ENCODE measurements at regions not wholly inside any gene's neighbourhood (a gene's known extent, or its start where the extent isn't known, plus 50 kb on each side); places are given as distances from the start of the nearest gene placed in this dataset.

DNA sequence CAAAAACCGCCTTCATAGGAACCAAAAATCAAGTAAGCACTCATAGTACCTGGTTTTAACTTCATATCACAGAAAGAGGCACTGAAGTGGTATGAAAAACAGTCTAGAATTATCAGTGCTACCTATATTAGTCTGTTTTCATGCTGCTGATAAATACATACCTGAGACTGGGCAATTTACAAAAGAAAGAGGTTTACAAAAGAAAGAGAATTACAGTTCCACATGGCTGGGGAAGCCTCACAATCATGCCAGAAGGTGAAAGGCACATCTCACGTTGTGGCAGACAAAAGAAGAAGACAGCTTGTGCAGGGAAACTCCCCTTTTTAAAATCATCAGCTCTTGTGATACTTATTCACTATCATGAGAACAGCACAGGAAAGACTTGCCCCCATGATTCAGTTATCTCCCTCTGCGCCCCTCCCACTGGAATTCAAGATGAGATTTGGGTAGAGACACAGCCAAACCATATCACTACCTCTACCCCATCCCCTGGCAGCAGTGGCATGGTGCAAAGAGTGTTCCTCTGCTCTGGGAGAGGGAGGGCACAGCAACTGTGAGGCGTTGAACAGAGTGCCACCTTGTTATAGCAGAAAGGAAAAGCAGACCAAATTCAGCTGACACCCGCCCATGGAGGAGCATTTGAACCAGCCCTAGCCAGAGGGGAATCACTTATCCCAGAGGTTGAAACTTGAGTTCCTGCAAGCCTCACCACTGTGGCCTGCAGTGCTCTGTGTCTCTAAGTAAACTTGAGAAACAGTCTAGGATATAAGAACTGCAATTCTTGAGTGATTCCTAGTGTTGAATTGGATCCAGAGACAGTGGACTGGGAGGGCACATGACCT, 61.9 kb upstream of the PTPRZ1 start:
- Histone ChIP-seq H3K36me3 (ENCODE audit: control insufficient read depth in 2 of 2, insufficient read depth in 2 of 2, low read length in 1 of 2) (no peaks in the 10 kb centered on the region), H3K9me3 (ENCODE audit: control insufficient read depth in 2 of 2, insufficient read depth in 1 of 2, low read depth in 1 of 2, low read length in 1 of 2) (peaks cover 0 to 4% of the 10 kb centered on the region in 2 donors), H3K4me1 (ENCODE audit: control insufficient read depth in 2 of 2, insufficient read depth in 2 of 2, low read length in 1 of 2) (no peaks in the 10 kb centered on the region), H3K27ac (ENCODE audit: low read depth in 2 of 2, low read length in 1 of 2) (no peak overlapping the region), H3K4me3 (ENCODE audit: low read depth in 1 of 2, low read length in 2 of 2) (no peak overlapping the region), H3K27me3 (ENCODE audit: control insufficient read depth in 1 of 2, insufficient read depth in 2 of 2, low read length in 2 of 2) (no peaks in the 10 kb centered on the region)
- 60 to 65% methylated on average over 5 of the region's 5 CpGs for WGBS, 2 donors

DNA sequence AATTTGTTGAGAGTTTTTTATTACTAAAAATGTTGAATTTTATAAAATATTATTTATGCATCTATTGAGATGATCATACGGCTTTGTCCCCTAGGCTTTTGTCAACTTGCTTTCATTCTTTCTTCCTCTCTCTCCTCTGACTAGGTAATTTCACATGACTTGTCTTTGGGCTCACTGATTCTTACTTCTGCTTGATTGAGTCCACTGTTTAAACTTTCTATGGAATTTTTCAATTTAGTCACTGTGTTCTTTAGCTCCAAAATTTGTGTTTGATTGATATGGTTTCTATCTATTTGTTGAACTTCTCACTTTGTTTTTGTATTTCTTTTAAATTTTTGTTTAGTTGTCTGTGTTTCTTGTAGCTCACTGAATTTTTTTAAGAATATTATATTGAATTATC, 65.9 kb upstream of the PTPRZ1 start:
- no peak overlapping the region for H3K4me3 ChIP-seq (ENCODE audit: low read depth in 1 of 2, low read length in 2 of 2)
- H3K27ac ChIP-seq (ENCODE audit: low read depth in 2 of 2, low read length in 1 of 2) = no peak overlapping the region
- WGBS, 2 donors = 95 to 100% methylated on average over 1 of the region's 1 CpG
- H3K36me3 ChIP-seq (ENCODE audit: control insufficient read depth in 2 of 2, insufficient read depth in 2 of 2, low read length in 1 of 2) = no peaks in the 10 kb centered on the region
- no peaks in the 10 kb centered on the region for H3K27me3 ChIP-seq (ENCODE audit: control insufficient read depth in 1 of 2, insufficient read depth in 2 of 2, low read length in 2 of 2)
- H3K9me3 ChIP-seq (ENCODE audit: control insufficient read depth in 2 of 2, insufficient read depth in 1 of 2, low read depth in 1 of 2, low read length in 1 of 2) = peaks cover 0 to 4% of the 10 kb centered on the region in 2 donors
- no peaks in the 10 kb centered on the region for H3K4me1 ChIP-seq (ENCODE audit: control insufficient read depth in 2 of 2, insufficient read depth in 2 of 2, low read length in 1 of 2)

DNA sequence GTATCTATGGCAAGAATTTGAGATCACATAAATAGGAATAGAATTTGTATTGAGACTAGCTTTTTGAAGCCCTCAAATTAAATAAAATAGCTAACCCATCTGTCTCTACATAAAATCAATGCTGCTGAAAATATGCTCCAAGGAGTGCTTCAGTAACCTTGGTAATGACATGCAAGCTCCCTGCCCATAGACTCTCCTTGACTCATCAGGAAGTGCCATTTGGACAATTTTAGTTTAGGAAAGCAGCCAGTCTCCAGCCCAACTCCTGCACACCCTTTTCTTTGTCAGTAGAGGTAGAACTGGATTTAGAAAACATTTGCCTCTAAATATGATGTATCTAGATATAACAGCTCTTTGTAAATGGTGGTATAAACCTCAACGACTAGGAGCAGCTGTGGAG, 69.9 kb upstream of the PTPRZ1 start:
- 24 to 33% methylated on average over 1 of the region's 1 CpG for WGBS, 2 donors

DNA sequence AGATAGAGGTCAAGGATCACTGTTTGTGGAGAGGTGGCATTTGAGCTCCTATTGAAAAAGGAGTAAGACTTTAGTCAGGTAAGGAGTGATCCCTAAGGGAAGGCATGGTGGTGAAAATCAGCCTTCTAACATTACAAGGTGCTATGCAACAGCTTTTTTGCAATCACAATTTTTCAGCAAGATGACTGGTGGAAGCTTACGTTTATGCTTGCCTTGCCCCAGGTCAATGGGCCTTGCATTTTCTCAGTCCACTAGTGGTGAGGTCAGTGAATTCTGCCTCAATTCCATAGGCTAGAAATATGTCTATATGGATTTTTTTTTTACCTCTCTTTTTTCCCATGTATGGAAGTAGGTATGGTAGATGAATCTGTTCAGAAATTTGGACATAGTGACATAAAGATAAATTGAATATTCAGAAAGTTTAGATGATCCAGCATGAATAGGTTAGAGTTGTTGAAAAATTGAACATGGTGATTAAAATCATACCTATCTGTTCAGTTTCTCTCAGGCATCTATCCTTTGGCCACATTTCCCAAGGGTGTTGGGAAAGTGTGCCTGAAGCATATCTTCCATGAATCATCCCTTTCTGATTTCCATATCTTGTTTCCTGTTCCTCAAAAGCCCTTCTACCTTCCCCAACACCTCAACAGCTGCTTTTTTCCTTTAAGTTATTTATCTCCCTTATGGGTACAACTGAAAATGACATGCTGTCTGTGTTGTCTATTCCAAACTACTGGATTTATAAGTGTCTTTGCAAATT, 71.9 kb upstream of the PTPRZ1 start:
- 88 to 90% methylated on average over 1 of the region's 1 CpG for WGBS, 2 donors
- Histone ChIP-seq H3K4me3 (ENCODE audit: low read depth in 1 of 2, low read length in 2 of 2) (no peak overlapping the region), H3K9me3 (ENCODE audit: control insufficient read depth in 2 of 2, insufficient read depth in 1 of 2, low read depth in 1 of 2, low read length in 1 of 2) (no peaks in the 10 kb centered on the region), H3K4me1 (ENCODE audit: control insufficient read depth in 2 of 2, insufficient read depth in 2 of 2, low read length in 1 of 2) (no peaks in the 10 kb centered on the region), H3K36me3 (ENCODE audit: control insufficient read depth in 2 of 2, insufficient read depth in 2 of 2, low read length in 1 of 2) (no peaks in the 10 kb centered on the region), H3K27me3 (ENCODE audit: control insufficient read depth in 1 of 2, insufficient read depth in 2 of 2, low read length in 2 of 2) (no peaks in the 10 kb centered on the region), H3K27ac (ENCODE audit: low read depth in 2 of 2, low read length in 1 of 2) (no peak overlapping the region)

More for the DNA sequence above, 69.9 kb upstream of the PTPRZ1 start:
- Histone ChIP-seq H3K36me3 (ENCODE audit: control insufficient read depth in 2 of 2, insufficient read depth in 2 of 2, low read length in 1 of 2) (no peaks in the 10 kb centered on the region), H3K9me3 (ENCODE audit: control insufficient read depth in 2 of 2, insufficient read depth in 1 of 2, low read depth in 1 of 2, low read length in 1 of 2) (peaks cover 0 to 4% of the 10 kb centered on the region in 2 donors), H3K4me3 (ENCODE audit: low read depth in 1 of 2, low read length in 2 of 2) (no peak overlapping the region), H3K27ac (ENCODE audit: low read depth in 2 of 2, low read length in 1 of 2) (no peak overlapping the region), H3K27me3 (ENCODE audit: control insufficient read depth in 1 of 2, insufficient read depth in 2 of 2, low read length in 2 of 2) (no peaks in the 10 kb centered on the region), H3K4me1 (ENCODE audit: control insufficient read depth in 2 of 2, insufficient read depth in 2 of 2, low read length in 1 of 2) (no peaks in the 10 kb centered on the region)

DNA sequence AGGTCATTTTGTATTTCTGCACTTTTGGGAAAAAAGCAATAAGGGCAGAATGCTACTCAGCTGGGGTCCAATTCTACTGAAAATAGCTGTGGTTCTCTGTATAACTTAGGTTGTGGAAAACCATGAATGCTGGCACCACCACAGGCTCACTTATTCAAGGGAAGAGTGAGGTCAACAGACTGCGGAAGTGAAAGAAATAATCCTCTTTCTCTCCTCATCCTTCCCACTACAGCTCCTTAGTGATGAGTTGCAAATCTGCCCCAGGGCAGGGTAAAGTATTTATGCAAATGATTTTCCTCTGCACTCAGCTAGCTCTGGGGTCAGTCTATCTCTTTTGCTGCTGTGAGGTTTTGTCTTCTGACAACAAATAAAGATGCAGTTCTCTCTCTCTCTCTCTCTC, 74.1 kb upstream of the PTPRZ1 start:
- H3K9me3 ChIP-seq (ENCODE audit: control insufficient read depth in 2 of 2, insufficient read depth in 1 of 2, low read depth in 1 of 2, low read length in 1 of 2) = no peaks in the 10 kb centered on the region
- no peak overlapping the region for H3K4me3 ChIP-seq (ENCODE audit: low read depth in 1 of 2, low read length in 2 of 2)
- no peaks in the 10 kb centered on the region for H3K36me3 ChIP-seq (ENCODE audit: control insufficient read depth in 2 of 2, insufficient read depth in 2 of 2, low read length in 1 of 2)
- 41 to 62% methylated on average over 1 of the region's 1 CpG for WGBS, 2 donors
- no peaks in the 10 kb centered on the region for H3K27me3 ChIP-seq (ENCODE audit: control insufficient read depth in 1 of 2, insufficient read depth in 2 of 2, low read length in 2 of 2)
- H3K27ac ChIP-seq (ENCODE audit: low read depth in 2 of 2, low read length in 1 of 2) = no peak overlapping the region
- no peaks in the 10 kb centered on the region for H3K4me1 ChIP-seq (ENCODE audit: control insufficient read depth in 2 of 2, insufficient read depth in 2 of 2, low read length in 1 of 2)

DNA sequence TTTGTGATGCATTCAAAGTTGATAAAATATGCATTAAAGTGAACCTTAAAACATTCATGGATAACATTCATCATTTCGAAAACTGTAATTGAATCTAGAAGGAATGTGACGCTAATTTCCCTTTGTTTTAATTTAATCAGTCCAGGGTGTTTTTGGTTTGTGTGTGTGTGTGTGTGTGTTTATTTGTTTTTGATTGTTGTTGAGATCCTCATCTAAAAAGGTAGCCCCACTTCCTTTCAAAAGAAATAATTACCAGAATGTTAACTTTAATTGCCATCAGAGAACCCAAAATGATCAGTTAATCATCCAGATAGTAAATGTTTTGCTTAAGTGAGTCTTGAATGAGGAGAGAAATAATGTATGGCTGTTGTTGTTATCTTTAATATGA, 74.5 kb upstream of the PTPRZ1 start:
- Histone ChIP-seq H3K4me3 (ENCODE audit: low read depth in 1 of 2, low read length in 2 of 2) (no peak overlapping the region), H3K4me1 (ENCODE audit: control insufficient read depth in 2 of 2, insufficient read depth in 2 of 2, low read length in 1 of 2) (no peaks in the 10 kb centered on the region), H3K36me3 (ENCODE audit: control insufficient read depth in 2 of 2, insufficient read depth in 2 of 2, low read length in 1 of 2) (no peaks in the 10 kb centered on the region), H3K9me3 (ENCODE audit: control insufficient read depth in 2 of 2, insufficient read depth in 1 of 2, low read depth in 1 of 2, low read length in 1 of 2) (no peaks in the 10 kb centered on the region), H3K27me3 (ENCODE audit: control insufficient read depth in 1 of 2, insufficient read depth in 2 of 2, low read length in 2 of 2) (no peaks in the 10 kb centered on the region), H3K27ac (ENCODE audit: low read depth in 2 of 2, low read length in 1 of 2) (no peak overlapping the region)
- 81 to 85% methylated on average over 2 of the region's 2 CpGs for WGBS, 2 donors

DNA sequence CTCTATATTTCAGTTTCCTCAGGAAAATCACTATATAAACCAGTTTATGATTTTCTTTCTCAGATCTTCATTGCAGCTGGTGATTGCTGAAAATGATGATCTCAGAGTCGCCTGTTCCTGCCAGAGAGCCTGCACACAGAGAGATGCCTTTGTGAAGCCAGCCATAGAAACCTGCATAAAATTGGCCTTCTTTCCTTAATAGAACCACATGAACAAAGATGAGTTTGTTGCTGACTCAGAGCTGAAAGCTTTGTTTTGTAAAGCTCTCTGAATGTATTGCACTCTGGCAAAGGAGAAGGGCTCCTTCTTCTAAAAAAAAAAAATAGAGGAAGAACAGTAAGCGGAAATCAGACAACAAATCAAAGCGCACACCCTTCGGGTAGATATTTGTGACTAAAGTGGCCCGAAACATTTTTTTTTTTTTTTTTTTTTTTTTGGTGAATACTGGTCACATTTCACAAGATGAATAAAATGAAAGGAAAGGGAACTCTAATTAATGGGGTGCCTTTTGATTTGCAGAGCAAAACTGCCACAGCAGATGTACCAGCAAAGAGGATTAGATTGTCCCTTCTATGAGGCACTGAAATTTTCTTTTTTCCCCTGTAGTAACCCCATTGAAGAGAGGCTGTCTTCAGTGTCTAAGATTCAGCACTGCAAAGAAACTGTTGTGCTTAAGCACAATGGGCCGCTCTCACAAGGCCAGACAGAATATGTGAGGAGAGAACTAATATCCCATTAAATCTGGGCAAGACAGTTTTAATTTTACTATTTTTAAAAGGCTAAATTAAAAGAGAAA, 75.1 kb upstream of the PTPRZ1 start:
- WGBS, 2 donors = 49 to 61% methylated on average over 6 of the region's 6 CpGs
- Histone ChIP-seq H3K9me3 (ENCODE audit: control insufficient read depth in 2 of 2, insufficient read depth in 1 of 2, low read depth in 1 of 2, low read length in 1 of 2) (no peaks in the 10 kb centered on the region), H3K27me3 (ENCODE audit: control insufficient read depth in 1 of 2, insufficient read depth in 2 of 2, low read length in 2 of 2) (no peaks in the 10 kb centered on the region), H3K4me1 (ENCODE audit: control insufficient read depth in 2 of 2, insufficient read depth in 2 of 2, low read length in 1 of 2) (no peaks in the 10 kb centered on the region), H3K36me3 (ENCODE audit: control insufficient read depth in 2 of 2, insufficient read depth in 2 of 2, low read length in 1 of 2) (no peaks in the 10 kb centered on the region), H3K27ac (ENCODE audit: low read depth in 2 of 2, low read length in 1 of 2) (peak overlapping the region in 1 of 2 donors; percentile 47), H3K4me3 (ENCODE audit: low read depth in 1 of 2, low read length in 2 of 2) (no peak overlapping the region)

DNA sequence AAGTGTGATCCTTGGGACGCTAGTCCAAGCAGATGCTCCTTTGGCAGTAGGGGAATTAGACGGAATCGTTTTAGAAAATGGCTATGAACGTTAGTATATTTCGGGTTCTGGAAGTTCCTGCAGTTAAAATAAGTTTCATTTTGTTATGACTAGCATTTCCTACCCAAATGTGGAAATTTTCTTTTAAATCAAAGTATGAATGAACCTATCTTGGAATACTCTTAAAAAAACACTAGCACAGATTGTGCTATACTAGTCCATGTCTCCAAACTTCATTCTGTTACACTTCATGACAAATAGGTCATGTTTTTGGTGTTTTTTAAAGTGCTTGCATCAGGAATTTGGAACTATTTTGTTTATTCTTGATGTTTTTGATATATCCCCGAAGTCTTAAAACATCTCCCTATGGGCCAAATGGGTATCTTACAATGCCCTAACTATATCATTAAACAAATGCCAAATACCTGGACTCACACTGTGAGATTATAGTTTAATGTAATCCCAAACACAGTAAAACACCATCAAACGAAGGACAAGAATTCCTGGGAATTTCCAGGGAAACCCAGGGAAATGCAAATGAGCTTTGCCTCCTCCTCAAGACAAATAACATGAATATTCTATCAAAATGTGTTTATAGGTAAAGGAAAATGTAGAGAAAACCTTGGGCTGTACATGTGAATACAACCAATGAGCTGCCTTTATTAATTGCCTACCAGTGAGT, 75.9 kb upstream of the PTPRZ1 start:
- no peaks in the 10 kb centered on the region for H3K4me1 ChIP-seq (ENCODE audit: control insufficient read depth in 2 of 2, insufficient read depth in 2 of 2, low read length in 1 of 2)
- H3K27ac ChIP-seq (ENCODE audit: low read depth in 2 of 2, low read length in 1 of 2) = peak overlapping the region; percentile 24 to 70
- 72 to 77% methylated on average over 7 of the region's 7 CpGs for WGBS, 2 donors
- H3K9me3 ChIP-seq (ENCODE audit: control insufficient read depth in 2 of 2, insufficient read depth in 1 of 2, low read depth in 1 of 2, low read length in 1 of 2) = no peaks in the 10 kb centered on the region
- no peak overlapping the region for H3K4me3 ChIP-seq (ENCODE audit: low read depth in 1 of 2, low read length in 2 of 2)
- no peaks in the 10 kb centered on the region for H3K27me3 ChIP-seq (ENCODE audit: control insufficient read depth in 1 of 2, insufficient read depth in 2 of 2, low read length in 2 of 2)
- H3K36me3 ChIP-seq (ENCODE audit: control insufficient read depth in 2 of 2, insufficient read depth in 2 of 2, low read length in 1 of 2) = no peaks in the 10 kb centered on the region

DNA sequence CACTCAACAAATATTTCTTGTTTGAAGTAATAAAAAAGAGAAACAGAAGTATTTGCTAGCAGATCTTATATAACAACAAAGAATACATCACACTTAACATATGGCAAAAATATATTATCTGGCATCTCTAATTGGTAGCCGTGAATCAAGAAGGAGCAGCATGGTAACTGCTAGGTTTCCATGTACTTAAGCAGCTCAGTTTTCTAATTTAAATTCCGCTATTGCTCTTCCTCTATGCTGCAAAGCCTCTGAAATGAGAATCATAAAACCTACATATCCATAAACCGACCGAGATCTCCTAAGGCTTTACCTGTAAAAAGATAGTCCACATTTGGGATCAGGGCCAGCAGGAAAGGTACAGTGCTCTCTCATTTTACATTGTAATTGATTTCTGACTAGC, 76.6 kb upstream of the PTPRZ1 start:
- peak overlapping the region in 1 of 2 donors; percentile 70 for H3K27ac ChIP-seq (ENCODE audit: low read depth in 2 of 2, low read length in 1 of 2)
- no peak overlapping the region for H3K4me3 ChIP-seq (ENCODE audit: low read depth in 1 of 2, low read length in 2 of 2)
- H3K9me3 ChIP-seq (ENCODE audit: control insufficient read depth in 2 of 2, insufficient read depth in 1 of 2, low read depth in 1 of 2, low read length in 1 of 2) = no peaks in the 10 kb centered on the region
- H3K36me3 ChIP-seq (ENCODE audit: control insufficient read depth in 2 of 2, insufficient read depth in 2 of 2, low read length in 1 of 2) = no peaks in the 10 kb centered on the region
- WGBS, 2 donors = 64 to 81% methylated on average over 4 of the region's 4 CpGs
- no peaks in the 10 kb centered on the region for H3K4me1 ChIP-seq (ENCODE audit: control insufficient read depth in 2 of 2, insufficient read depth in 2 of 2, low read length in 1 of 2)
- H3K27me3 ChIP-seq (ENCODE audit: control insufficient read depth in 1 of 2, insufficient read depth in 2 of 2, low read length in 2 of 2) = no peaks in the 10 kb centered on the region

Data from esophagus (tissue), 2 donors.